MCF 10A (cell line): ENCODE measurements at regions not wholly inside any gene's neighbourhood (a gene's known extent, or its start where the extent isn't known, plus 50 kb on each side); places are given as distances from the start of the nearest gene placed in this dataset.

ENCODE experiments used
- BruUV-seq: library from RNA; stranded (reverse); fragments of 400-500 nt; replicated peaks from 2 replicates; lab custom pipeline; 2021; lab: Mats Ljungman, UMichigan
- CTCF ChIA-PET: fragments of 300-600 bp; sonication (Branson Sonifier 250); formaldehyde crosslinking; extraction: SDS; loops from one replicate; lab custom pipeline; 2021; ENCODE audit warnings: antibody characterized with exemption, inconsistent platforms; lab: Yijun Ruan, JAX
- POLR2A ChIA-PET: fragments of 300-600, 350-650 bp; sonication (Branson Sonifier 250); formaldehyde crosslinking; extraction: SDS; loops from one replicate; lab custom pipeline; 2020; ENCODE audit warnings: antibody characterized with exemption, inconsistent platforms; lab: Yijun Ruan, JAX
- DNase-seq: peaks from one replicate; pipeline ENCODE4 v3.0.0-alpha.2; 2018; ENCODE audit not compliant: unreplicated experiment
- H3K27ac Mint-ChIP-seq: one replicate; pipeline ENCODE4 v1.8.0; 2022; ENCODE audit warnings: mild to moderate bottlenecking, low read depth, mixed read lengths; ENCODE audit not compliant: unreplicated experiment
- H3K27me3 Mint-ChIP-seq: one replicate; pipeline ENCODE4 v1.8.0; 2022; ENCODE audit warnings: mixed read lengths; ENCODE audit not compliant: insufficient read depth, unreplicated experiment
- H3K36me3 Mint-ChIP-seq: one replicate; pipeline ENCODE4 v1.8.0; 2022; ENCODE audit warnings: mild to moderate bottlenecking, moderate library complexity, mixed read lengths; ENCODE audit not compliant: insufficient read depth, unreplicated experiment
- H3K4me1 Mint-ChIP-seq: one replicate; pipeline ENCODE4 v1.8.0; 2022; ENCODE audit warnings: mixed read lengths; ENCODE audit not compliant: insufficient read depth, unreplicated experiment
- H3K4me3 Mint-ChIP-seq: one replicate; pipeline ENCODE4 v1.8.0; 2022; ENCODE audit warnings: mild to moderate bottlenecking, moderate library complexity, mixed read lengths; ENCODE audit not compliant: unreplicated experiment
- H3K9me3 Mint-ChIP-seq: one replicate; pipeline ENCODE4 v1.8.0; 2022; ENCODE audit warnings: mixed read lengths; ENCODE audit not compliant: unreplicated experiment
- CTCF ChIP-seq: fragments of 200-600 bp; IDR thresholded peaks from one replicate; pipeline ENCODE4 v1.8.0; 2022; ENCODE audit warnings: antibody characterized with exemption, mild to moderate bottlenecking; ENCODE audit not compliant: unreplicated experiment
- intact Hi-C: fragments of 100-400 bp; cut with micrococcal nuclease; formaldehyde crosslinking; loops from 2 replicates; pipeline ENCODE4 v1.14.1; 2022

GRCh38 chr12:124389138-124389724 lies 94.3 kb downstream of the RFLNA start:
- DNase-seq, result peak; percentile 83
- POLR2A ChIA-PET, result interaction anchor here (0.5 to 3.8 kb wide), 6 partner anchors 10 to 251 kb away, joined by 3 to 15 read pairs (median 4); no protein-coding TSS in a partner anchor
- Mint-ChIP-seq H3K27me3 (no peaks in the 10 kb centered on the region), H3K4me3 (peak overlapping the region; percentile 81), H3K36me3 (peaks cover 54% of the 10 kb centered on the region), H3K4me1 (peaks cover 26% of the 10 kb centered on the region), H3K9me3 (no peaks in the 10 kb centered on the region), H3K27ac (no peak overlapping the region)
- CTCF ChIA-PET, result interaction anchor here (0.7 to 2.1 kb wide), 4 partner anchors 19 to 378 kb away, joined by 3 to 6 read pairs (median 4); no protein-coding TSS in a partner anchor
- BruUV-seq, result no TSS peak
- intact Hi-C loops, result loop anchor here (10.0 kb wide), 3 partner anchors 126 to 376 kb away; no protein-coding TSS in a partner anchor
- TF ChIP-seq CTCF, result no peak

GRCh38 chr12:124388679-124389137 lies 93.8 kb downstream of the RFLNA start:
- Mint-ChIP-seq H3K4me1 (peaks cover 26% of the 10 kb centered on the region), H3K27me3 (no peaks in the 10 kb centered on the region), H3K27ac (peak overlapping the region; percentile 69), H3K36me3 (peaks cover 49% of the 10 kb centered on the region), H3K9me3 (no peaks in the 10 kb centered on the region), H3K4me3 (peak overlapping the region; percentile 81)
- ChIA-PET CTCF (interaction anchor here (0.5 to 2.1 kb wide), 4 partner anchors 19 to 379 kb away, joined by 3 to 6 read pairs (median 4); no protein-coding TSS in a partner anchor), POLR2A (interaction anchor here (0.9 to 3.8 kb wide), 4 partner anchors 10 to 130 kb away, joined by 3 to 15 read pairs (median 6); no protein-coding TSS in a partner anchor)
- intact Hi-C loops, result loop anchor here (10.0 kb wide), 3 partner anchors 126 to 376 kb away; no protein-coding TSS in a partner anchor
- peak; percentile 77 for DNase-seq
- no peak for TF ChIP-seq CTCF
- no TSS peak for BruUV-seq

GRCh38 chr12:124388038-124388671 lies 93.3 kb downstream of the RFLNA start:
- DNase-seq, result no peak
- no TSS peak for BruUV-seq
- Mint-ChIP-seq H3K4me1 (peaks cover 26% of the 10 kb centered on the region), H3K9me3 (no peaks in the 10 kb centered on the region), H3K27me3 (no peaks in the 10 kb centered on the region), H3K36me3 (peaks cover 46% of the 10 kb centered on the region), H3K4me3 (peak overlapping the region; percentile 81), H3K27ac (peak overlapping the region; percentile 69)
- intact Hi-C loops, result loop anchor here (10.0 kb wide), 3 partner anchors 127 to 377 kb away; no protein-coding TSS in a partner anchor
- CTCF ChIA-PET, result interaction anchor here (0.5 to 2.1 kb wide), 4 partner anchors 19 to 383 kb away, joined by 3 to 6 read pairs (median 3); no protein-coding TSS in a partner anchor
- POLR2A ChIA-PET, result interaction anchor here (0.6 to 3.8 kb wide), 5 partner anchors 11 to 250 kb away, joined by 3 to 15 read pairs (median 4); no protein-coding TSS in a partner anchor
- TF ChIP-seq CTCF, result no peak
